ENCODE measurements at regions not wholly inside any gene's neighbourhood (a gene's known extent, or its start where the extent isn't known, plus 50 kb on each side); places are given as distances from the start of the nearest gene placed in this dataset.

DNA sequence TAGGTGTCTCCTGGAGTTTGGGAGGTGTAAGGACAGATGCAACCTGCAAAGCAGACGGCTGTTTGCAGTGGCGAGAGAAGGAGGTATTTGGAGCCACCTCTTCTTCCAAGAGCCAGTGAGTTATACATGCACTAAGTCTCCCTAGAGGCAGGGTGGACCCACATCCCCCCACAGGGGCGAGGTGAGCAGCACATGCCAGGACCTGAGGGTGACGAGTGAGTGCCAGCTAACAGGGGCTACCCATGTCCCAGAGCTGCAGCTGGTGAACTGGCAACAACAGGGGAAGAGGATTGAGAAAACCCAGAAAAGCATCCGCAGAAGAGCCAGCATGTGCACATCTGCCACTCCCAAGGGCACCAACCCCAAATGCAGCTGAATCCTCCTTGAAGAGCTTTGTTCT, 95.1 kb downstream of the CD83 start:
- Mint-ChIP-seq H3K27me3 (no peaks in the 10 kb centered on the region), H3K4me3 (ENCODE audit: low read depth) (no peak overlapping the region), H3K4me1 (ENCODE audit: low read depth) (peaks cover 31% of the 10 kb centered on the region), H3K9me3 (ENCODE audit: low read depth) (no peaks in the 10 kb centered on the region), H3K27ac (no peak overlapping the region), H3K36me3 (ENCODE audit: insufficient read depth) (no peaks in the 10 kb centered on the region)
- TF ChIP-seq, protein P1, sequence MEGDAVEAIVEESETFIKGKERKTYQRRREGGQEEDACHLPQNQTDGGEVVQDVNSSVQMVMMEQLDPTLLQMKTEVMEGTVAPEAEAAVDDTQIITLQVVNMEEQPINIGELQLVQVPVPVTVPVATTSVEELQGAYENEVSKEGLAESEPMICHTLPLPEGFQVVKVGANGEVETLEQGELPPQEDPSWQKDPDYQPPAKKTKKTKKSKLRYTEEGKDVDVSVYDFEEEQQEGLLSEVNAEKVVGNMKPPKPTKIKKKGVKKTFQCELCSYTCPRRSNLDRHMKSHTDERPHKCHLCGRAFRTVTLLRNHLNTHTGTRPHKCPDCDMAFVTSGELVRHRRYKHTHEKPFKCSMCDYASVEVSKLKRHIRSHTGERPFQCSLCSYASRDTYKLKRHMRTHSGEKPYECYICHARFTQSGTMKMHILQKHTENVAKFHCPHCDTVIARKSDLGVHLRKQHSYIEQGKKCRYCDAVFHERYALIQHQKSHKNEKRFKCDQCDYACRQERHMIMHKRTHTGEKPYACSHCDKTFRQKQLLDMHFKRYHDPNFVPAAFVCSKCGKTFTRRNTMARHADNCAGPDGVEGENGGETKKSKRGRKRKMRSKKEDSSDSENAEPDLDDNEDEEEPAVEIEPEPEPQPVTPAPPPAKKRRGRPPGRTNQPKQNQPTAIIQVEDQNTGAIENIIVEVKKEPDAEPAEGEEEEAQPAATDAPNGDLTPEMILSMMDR (IDR thresholded peaks at IDR 0.05; ENCODE audit: unreplicated experiment) = no peak
- DNase-seq (ENCODE audit: low spot score, unreplicated experiment) = no peak

DNA sequence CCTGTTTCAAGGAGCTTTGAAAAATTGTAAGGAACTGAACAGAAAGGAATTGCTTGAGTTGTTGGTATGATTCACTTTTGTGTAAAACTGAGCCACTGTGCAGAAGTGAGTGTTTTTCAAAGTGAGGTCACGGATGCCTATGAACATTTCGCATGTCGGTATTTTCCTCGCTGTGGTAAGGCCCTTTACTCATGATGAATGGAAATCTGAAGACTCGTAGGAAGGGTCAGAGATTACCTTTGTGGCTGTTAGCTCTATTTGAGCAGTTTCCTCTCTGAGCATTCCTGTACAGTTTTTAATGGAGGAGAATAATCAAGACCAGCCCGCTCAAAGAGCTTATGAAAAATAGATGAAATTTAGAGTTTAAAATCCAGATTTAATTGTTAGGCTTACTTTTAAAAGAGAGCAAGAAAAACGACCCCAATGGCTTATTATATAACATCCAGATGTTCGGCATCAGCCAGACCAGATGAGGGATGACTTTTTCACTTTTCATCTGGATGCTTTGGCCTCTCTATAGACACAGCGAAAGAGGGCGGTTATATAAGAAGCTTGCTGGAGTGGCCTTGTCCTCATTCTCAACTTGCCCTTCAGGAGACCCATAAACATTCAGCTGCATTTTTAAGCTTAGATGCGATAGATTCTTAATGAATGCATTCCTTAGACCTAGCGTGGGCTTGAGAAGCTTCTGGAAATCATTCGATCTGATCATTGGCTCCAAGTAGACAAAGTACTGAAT, 99.5 kb downstream of the CD83 start:
- Mint-ChIP-seq H3K9me3 (ENCODE audit: low read depth) (no peaks in the 10 kb centered on the region), H3K36me3 (ENCODE audit: insufficient read depth) (no peaks in the 10 kb centered on the region), H3K4me3 (ENCODE audit: low read depth) (no peak overlapping the region), H3K27ac (no peak overlapping the region), H3K4me1 (ENCODE audit: low read depth) (peaks cover 20% of the 10 kb centered on the region), H3K27me3 (no peaks in the 10 kb centered on the region)
- TF ChIP-seq, protein P1 (IDR thresholded peaks at IDR 0.05; ENCODE audit: unreplicated experiment) = no peak
- no peak for DNase-seq (ENCODE audit: low spot score, unreplicated experiment)

DNA sequence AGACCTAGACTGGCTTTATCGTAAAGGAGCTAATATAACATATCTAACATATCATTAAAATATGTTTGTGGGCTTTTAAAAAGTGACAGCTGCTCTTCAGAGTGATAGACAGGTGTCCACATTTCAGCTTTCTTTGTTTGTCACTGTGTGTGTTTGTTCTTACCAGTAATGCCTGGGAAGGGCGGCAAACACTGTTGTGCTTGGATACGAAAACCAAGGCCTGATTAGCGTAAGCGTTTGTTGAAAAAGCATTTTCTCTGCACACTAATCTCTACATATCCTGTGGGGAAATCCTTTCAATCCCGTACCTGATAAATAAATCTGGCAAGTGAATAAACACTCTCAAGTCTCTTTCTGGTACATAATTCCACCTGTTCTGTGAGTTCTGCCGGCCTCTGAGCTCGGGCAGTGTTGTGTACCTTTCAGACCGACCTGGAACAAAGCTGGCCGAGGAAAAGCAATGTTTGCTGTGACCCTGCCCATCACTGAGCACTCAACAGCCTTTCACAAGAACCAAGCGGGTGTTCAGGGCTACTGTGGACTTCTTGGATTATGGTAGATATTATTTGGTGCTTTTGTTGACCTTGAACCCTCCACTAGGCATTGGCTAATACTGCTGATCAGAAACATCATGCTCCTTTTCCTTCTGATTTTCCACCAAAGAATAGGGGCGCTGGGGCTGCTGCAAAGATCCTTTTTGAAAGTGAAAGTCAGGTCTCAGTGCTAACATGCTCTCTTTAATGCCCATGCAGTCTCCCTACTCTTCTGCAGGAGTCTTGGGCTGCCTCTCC, 100.4 kb downstream of the CD83 start:
- TF ChIP-seq, protein P1 (IDR thresholded peaks at IDR 0.05; ENCODE audit: unreplicated experiment) = no peak
- no peak for DNase-seq (ENCODE audit: low spot score, unreplicated experiment)
- peaks cover 3% of the 10 kb centered on the region for H3K27me3 Mint-ChIP-seq
- H3K4me1 Mint-ChIP-seq (ENCODE audit: low read depth) = peaks cover 16% of the 10 kb centered on the region
- peak overlapping the region; percentile 94 for H3K27ac Mint-ChIP-seq
- no peaks in the 10 kb centered on the region for H3K36me3 Mint-ChIP-seq (ENCODE audit: insufficient read depth)
- H3K9me3 Mint-ChIP-seq (ENCODE audit: low read depth) = no peaks in the 10 kb centered on the region
- no peak overlapping the region for H3K4me3 Mint-ChIP-seq (ENCODE audit: low read depth)

DNA sequence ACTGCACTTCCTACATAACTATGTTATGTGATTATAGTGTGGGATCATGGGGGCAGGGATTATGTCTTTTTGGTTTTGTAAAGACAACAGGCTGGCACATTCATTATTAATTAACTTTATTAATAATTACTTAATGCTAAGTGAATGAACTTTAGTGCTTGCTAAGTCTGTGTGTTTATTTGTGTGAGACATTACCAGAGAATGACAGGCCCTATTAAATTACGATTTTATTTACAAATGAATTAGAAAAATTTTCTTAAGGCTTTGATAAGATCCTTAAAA, 100.9 kb downstream of the CD83 start:
- Mint-ChIP-seq H3K4me1 (ENCODE audit: low read depth) (peaks cover 16% of the 10 kb centered on the region), H3K36me3 (ENCODE audit: insufficient read depth) (no peaks in the 10 kb centered on the region), H3K9me3 (ENCODE audit: low read depth) (no peaks in the 10 kb centered on the region), H3K27me3 (peaks cover 3% of the 10 kb centered on the region), H3K27ac (peak overlapping the region; percentile 94), H3K4me3 (ENCODE audit: low read depth) (no peak overlapping the region)
- no peak for DNase-seq (ENCODE audit: low spot score, unreplicated experiment)
- TF ChIP-seq, protein P1 (IDR thresholded peaks at IDR 0.05; ENCODE audit: unreplicated experiment) = no peak

DNA sequence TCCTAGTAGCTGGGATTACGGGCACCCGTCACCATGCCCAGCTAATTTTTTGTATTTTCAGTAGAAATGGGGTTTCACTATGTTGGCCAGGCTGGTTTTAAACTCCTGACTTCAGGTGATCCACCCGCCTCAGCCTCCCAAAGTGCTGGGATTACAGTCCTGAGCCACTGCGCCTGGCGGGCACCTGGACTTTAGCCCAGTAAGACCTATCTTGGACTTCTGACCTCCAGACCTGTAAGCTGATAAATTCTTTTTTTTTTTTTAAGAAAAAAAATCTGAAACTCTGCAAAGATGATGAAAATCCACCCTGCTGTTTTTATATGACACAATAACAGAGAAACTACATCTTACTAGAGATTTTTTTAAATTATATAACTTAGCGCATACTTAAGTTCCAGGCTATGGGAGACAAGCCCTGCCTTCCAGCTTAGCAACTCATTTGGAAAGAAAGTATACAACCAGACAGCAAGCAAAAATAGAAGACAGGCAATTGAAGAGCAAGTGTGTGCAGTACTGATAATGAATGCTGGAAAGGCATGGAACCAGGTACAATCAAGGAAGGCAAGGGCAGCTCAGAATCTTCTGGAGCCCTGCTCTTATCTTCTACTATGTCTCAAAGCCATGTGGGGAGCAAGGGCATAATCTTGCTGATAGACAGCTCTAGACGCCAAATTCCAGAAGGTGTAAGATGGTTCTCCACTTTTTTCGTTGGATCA, 104.2 kb downstream of the CD83 start:
- TF ChIP-seq, protein P1 (IDR thresholded peaks at IDR 0.05; ENCODE audit: unreplicated experiment) = no peak
- peaks cover 1% of the 10 kb centered on the region for H3K36me3 Mint-ChIP-seq (ENCODE audit: insufficient read depth)
- no peaks in the 10 kb centered on the region for H3K9me3 Mint-ChIP-seq (ENCODE audit: low read depth)
- H3K4me3 Mint-ChIP-seq (ENCODE audit: low read depth) = no peak overlapping the region
- peaks cover 16% of the 10 kb centered on the region for H3K4me1 Mint-ChIP-seq (ENCODE audit: low read depth)
- H3K27ac Mint-ChIP-seq = no peak overlapping the region
- DNase-seq (ENCODE audit: low spot score, unreplicated experiment) = no peak
- H3K27me3 Mint-ChIP-seq = peaks cover 8% of the 10 kb centered on the region

Data from progenitor cell of endocrine pancreas (in vitro differentiated cells).